BJ (cell line): ENCODE measurements at regions not wholly inside any gene's neighbourhood (a gene's known extent, or its start where the extent isn't known, plus 50 kb on each side); places are given as distances from the start of the nearest gene placed in this dataset.

Experiments
- CTCF ChIA-PET: fragments of 350-600 bp; formaldehyde crosslinking; extraction: SDS; loops from one replicate; lab custom pipeline; 2021; ENCODE audit warnings: antibody characterized with exemption, inconsistent platforms; lab: Yijun Ruan, JAX
- POLR2A ChIA-PET: fragments of 300-600 bp; sonication (Branson Sonifier 250); formaldehyde crosslinking; extraction: SDS; loops from one replicate; lab custom pipeline; 2021; ENCODE audit warnings: antibody characterized with exemption; lab: Charles Lee
- DNase-seq: peaks from one replicate; pipeline ENCODE4 v3.0.0-alpha.2; 2011; ENCODE audit warnings: low read depth
- H3K27me3 ChIP-seq: 2 replicates; pipeline ENCODE4 v1.6.0; 2011; ENCODE audit warnings: low read length; ENCODE audit not compliant: control insufficient read depth, insufficient read depth
- H3K36me3 ChIP-seq: 2 replicates; pipeline ENCODE4 v1.5.1; 2011; ENCODE audit warnings: low read length; ENCODE audit not compliant: control insufficient read depth, insufficient read depth
- H3K4me3 ChIP-seq: 2 replicates; pipeline ENCODE4 v1.5.1; 2011; ENCODE audit warnings: low read depth, mild to moderate bottlenecking, control low read depth, low read length
- TF ChIP-seq, protein P1 (sequence below): IDR thresholded peaks from 2 replicates; pipeline ENCODE4 v1.5.1; 2011; ENCODE audit warnings: low read depth, mild to moderate bottlenecking, control low read depth, inconsistent platforms, low read length, moderate library complexity; ENCODE audit not compliant: insufficient read depth

DNA sequence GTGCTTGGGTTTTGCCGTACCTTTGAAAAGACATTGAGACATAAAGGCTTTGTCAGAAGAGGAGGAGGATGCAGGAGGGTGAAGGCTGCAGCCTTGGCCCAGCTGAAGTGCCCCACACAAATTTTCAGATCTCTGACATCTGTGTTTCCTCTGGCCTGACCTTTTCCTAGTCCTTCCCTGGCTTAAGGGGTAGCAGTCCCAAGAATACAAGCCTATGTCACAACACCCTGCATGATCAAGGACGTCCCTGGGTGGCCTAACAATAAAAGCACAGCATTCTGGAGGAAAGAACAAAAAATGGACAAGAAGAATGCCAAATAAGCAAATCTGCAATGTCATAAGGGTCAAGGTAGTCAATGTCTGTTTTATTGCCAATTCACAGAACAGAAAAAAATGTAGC lies 80.8 kb upstream of the FAM9C start:
- ChIA-PET CTCF (no interaction called here), POLR2A (no interaction called here)
- H3K4me3 ChIP-seq, result no peak overlapping the region
- H3K27me3 ChIP-seq, result no peaks in the 10 kb centered on the region
- no peak for DNase-seq
- TF ChIP-seq, protein P1, sequence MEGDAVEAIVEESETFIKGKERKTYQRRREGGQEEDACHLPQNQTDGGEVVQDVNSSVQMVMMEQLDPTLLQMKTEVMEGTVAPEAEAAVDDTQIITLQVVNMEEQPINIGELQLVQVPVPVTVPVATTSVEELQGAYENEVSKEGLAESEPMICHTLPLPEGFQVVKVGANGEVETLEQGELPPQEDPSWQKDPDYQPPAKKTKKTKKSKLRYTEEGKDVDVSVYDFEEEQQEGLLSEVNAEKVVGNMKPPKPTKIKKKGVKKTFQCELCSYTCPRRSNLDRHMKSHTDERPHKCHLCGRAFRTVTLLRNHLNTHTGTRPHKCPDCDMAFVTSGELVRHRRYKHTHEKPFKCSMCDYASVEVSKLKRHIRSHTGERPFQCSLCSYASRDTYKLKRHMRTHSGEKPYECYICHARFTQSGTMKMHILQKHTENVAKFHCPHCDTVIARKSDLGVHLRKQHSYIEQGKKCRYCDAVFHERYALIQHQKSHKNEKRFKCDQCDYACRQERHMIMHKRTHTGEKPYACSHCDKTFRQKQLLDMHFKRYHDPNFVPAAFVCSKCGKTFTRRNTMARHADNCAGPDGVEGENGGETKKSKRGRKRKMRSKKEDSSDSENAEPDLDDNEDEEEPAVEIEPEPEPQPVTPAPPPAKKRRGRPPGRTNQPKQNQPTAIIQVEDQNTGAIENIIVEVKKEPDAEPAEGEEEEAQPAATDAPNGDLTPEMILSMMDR, result no peak
- no peaks in the 10 kb centered on the region for H3K36me3 ChIP-seq

DNA sequence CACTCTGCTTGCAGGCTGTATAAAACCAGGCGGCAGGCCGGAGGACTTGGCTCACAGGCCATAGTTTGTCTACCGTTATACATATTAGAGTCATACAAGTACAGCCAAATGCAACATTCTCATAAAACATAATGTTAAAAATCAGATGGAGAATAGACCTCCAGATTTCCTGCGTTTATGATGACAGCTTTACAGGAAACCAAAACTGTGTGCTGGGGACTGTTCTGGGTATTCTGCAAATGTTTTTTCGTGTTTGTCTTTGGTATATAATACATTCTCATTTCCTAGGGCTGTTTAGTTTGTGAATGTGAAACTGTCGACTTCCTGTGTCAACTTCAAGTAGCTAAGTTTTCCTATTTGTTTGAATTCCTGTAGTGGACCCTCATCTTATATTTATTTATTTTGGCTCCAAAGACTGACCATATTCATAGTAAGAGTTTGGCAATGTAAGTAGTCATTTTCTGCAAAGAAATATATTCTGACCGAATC lies 79.5 kb upstream of the FAM9C start:
- no peaks in the 10 kb centered on the region for H3K27me3 ChIP-seq

DNA sequence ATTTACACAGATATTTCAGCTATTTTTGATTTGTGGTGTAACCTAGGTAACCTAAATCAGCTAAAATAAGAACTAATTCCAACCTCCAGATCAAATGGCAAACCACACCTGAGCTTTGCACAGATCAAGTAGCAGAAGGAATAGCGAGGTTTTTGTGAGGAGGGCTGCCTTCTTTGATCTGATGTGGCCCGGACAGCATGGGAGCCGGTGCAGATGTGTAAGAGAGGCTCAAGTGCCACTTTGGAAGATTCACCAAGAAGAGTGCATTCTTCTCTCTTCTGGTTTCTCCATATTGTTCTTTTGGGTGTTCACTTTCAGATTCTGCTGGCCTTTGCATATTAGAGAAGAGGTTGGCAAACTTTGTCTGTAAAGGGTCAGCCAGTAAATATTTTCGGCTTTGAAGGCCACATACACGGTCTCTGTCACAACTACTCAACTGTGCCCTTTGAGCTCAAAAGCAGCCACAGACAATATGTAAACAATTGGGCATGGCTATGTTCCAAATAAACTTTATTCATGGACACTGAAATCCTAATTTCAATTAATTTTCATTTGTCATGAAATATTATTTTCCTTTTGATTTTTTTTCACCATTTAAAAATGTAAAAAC lies 78.9 kb upstream of the FAM9C start:
- DNase-seq, result no peak
- no peak overlapping the region for H3K4me3 ChIP-seq
- TF ChIP-seq, protein P1, result no peak
- CTCF ChIA-PET, result no interaction called here
- no peaks in the 10 kb centered on the region for H3K27me3 ChIP-seq
- no peaks in the 10 kb centered on the region for H3K36me3 ChIP-seq
- POLR2A ChIA-PET, result no interaction called here

More for the DNA sequence above, 79.5 kb upstream of the FAM9C start:
- ChIA-PET POLR2A (no interaction called here), CTCF (no interaction called here)
- no peak for DNase-seq
- no peaks in the 10 kb centered on the region for H3K36me3 ChIP-seq
- TF ChIP-seq, protein P1, result no peak
- H3K4me3 ChIP-seq, result no peak overlapping the region

DNA sequence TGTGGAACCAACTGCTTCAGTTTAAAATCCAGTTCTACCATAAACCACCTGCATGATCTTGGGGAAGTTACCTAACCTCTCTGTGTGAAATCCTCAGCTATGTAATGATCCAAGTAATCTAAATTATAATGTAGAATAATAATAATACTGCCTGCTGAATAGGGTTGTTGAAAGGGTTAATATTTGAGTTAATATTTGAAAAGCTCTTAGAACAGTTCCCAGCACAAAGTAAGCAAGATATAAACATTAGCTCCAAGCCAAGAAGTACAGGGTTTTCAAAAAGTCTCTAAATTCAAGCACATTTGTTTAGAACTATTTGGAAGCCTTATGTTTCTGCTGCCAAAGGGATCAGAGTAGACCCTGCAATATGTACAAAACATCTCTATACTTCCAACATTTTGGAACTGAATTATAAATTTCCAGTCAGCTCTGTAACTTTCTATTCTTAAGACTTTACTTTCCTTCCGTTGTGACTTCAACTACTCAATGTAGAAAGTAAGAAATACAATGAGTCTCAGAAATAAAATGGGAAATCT lies 76.7 kb upstream of the FAM9C start:
- POLR2A ChIA-PET, result no interaction called here
- H3K36me3 ChIP-seq, result no peaks in the 10 kb centered on the region
- no peak for DNase-seq
- H3K4me3 ChIP-seq, result no peak overlapping the region
- TF ChIP-seq, protein P1, result no peak
- CTCF ChIA-PET, result no interaction called here
- no peaks in the 10 kb centered on the region for H3K27me3 ChIP-seq

DNA sequence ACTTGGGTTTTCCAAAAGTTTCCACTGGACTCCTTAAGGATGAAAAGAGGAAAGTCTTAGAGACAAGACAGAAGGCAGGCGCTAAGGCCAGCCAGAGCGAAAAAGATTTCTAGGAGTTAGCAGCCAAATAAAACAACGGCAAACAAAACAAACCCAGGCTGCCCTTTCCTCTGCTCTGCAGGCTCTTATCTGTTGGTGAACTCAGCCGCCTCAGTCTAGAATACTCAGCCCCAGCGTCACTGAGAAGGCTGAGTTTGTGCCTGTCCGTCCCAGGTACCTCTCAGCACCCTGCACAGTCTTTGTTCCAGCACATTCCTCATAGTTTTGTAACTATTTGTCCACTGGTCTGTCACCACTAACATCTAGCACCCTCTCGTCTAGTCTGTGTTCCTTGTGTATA lies 75.6 kb upstream of the FAM9C start:
- H3K36me3 ChIP-seq, result no peaks in the 10 kb centered on the region
- no peaks in the 10 kb centered on the region for H3K27me3 ChIP-seq
- POLR2A ChIA-PET, result no interaction called here
- H3K4me3 ChIP-seq, result no peak overlapping the region
- no peak for DNase-seq
- CTCF ChIA-PET, result no interaction called here
- TF ChIP-seq, protein P1, result no peak
